IPS-18c (cell line): ENCODE measurements at regions not wholly inside any gene's neighbourhood (a gene's known extent, or its start where the extent isn't known, plus 50 kb on each side); places are given as distances from the start of the nearest gene placed in this dataset.
"Not testable (repeated sequence)": the region's sequence is repeated elsewhere in the genome, so short reads cannot be mapped to it uniquely, and the experiment has no call there.

Source experiments
- H3K4me3 ChIP-seq: 2 replicates; pipeline ENCODE4 v1.7.0; 2013; ENCODE audit warnings: low read depth, mild to moderate bottlenecking, low read length, moderate library complexity; ENCODE audit not compliant: insufficient read depth
- H3K9me3 ChIP-seq: one replicate; pipeline ENCODE4 v1.6.1; 2013; ENCODE audit warnings: mild to moderate bottlenecking, low read length, moderate library complexity; ENCODE audit not compliant: control insufficient read depth, insufficient read depth

GRCh38 chr13:90946125-90946524 is 401.4 kb upstream of the MIR17HG start:
- H3K4me3 ChIP-seq = not testable (repeated sequence)

GRCh38 chr13:90947976-90948375 is 399.5 kb upstream of the MIR17HG start:
- H3K4me3 ChIP-seq = no peak overlapping the region
- H3K9me3 ChIP-seq = no peaks in the 10 kb centered on the region

More at GRCh38 chr13:90946125-90946524, 401.4 kb upstream of the MIR17HG start:
- not testable (repeated sequence) for H3K9me3 ChIP-seq

GRCh38 chr13:90950160-90950559 is 397.3 kb upstream of the MIR17HG start:
- Histone ChIP-seq H3K9me3 (no peaks in the 10 kb centered on the region), H3K4me3 (no peak overlapping the region)

- Histone ChIP-seq H3K4me3 (no peak overlapping the region), H3K9me3 (no peaks in the 10 kb centered on the region)
Observed at GRCh38 chr13:90951663-90952062, 395.8 kb upstream of the MIR17HG start.

GRCh38 chr13:90952326-90952725 is 395.2 kb upstream of the MIR17HG start:
- Histone ChIP-seq H3K4me3 (no peak overlapping the region), H3K9me3 (no peaks in the 10 kb centered on the region)

- H3K9me3 ChIP-seq = no peaks in the 10 kb centered on the region
Observed at GRCh38 chr13:90954605-90955195, 392.8 kb upstream of the MIR17HG start.

GRCh38 chr13:90956031-90956430 is 391.5 kb upstream of the MIR17HG start:
- Histone ChIP-seq H3K4me3 (no peak overlapping the region), H3K9me3 (no peaks in the 10 kb centered on the region)

More at GRCh38 chr13:90954605-90955195, 392.8 kb upstream of the MIR17HG start:
- no peak overlapping the region for H3K4me3 ChIP-seq

- Histone ChIP-seq H3K4me3 (no peak overlapping the region), H3K9me3 (no peaks in the 10 kb centered on the region)
Observed at GRCh38 chr13:90958866-90959265, 388.6 kb upstream of the MIR17HG start.

- no peaks in the 10 kb centered on the region for H3K9me3 ChIP-seq
- H3K4me3 ChIP-seq = no peak overlapping the region
Observed at GRCh38 chr13:90968166-90968904, 379.2 kb upstream of the MIR17HG start.

- H3K9me3 ChIP-seq = no peaks in the 10 kb centered on the region
- H3K4me3 ChIP-seq = no peak overlapping the region
Observed at GRCh38 chr13:90974249-90974975, 373.1 kb upstream of the MIR17HG start.

GRCh38 chr13:90979059-90979458 is 368.4 kb upstream of the MIR17HG start:
- Histone ChIP-seq H3K9me3 (no peaks in the 10 kb centered on the region), H3K4me3 (no peak overlapping the region)

GRCh38 chr13:90984756-90985155 is 362.7 kb upstream of the MIR17HG start:
- H3K9me3 ChIP-seq = no peaks in the 10 kb centered on the region
- H3K4me3 ChIP-seq = no peak overlapping the region

- Histone ChIP-seq H3K9me3 (no peaks in the 10 kb centered on the region), H3K4me3 (no peak overlapping the region)
Observed at GRCh38 chr13:90995001-90995400, 352.5 kb upstream of the MIR17HG start.

GRCh38 chr13:90995614-90996013 is 351.9 kb upstream of the MIR17HG start:
- no peaks in the 10 kb centered on the region for H3K9me3 ChIP-seq
- no peak overlapping the region for H3K4me3 ChIP-seq

- H3K4me3 ChIP-seq = no peak overlapping the region
- no peaks in the 10 kb centered on the region for H3K9me3 ChIP-seq
Observed at GRCh38 chr13:90997951-90998350, 349.5 kb upstream of the MIR17HG start.

- no peak overlapping the region for H3K4me3 ChIP-seq
- no peaks in the 10 kb centered on the region for H3K9me3 ChIP-seq
Observed at GRCh38 chr13:90999401-90999800, 348.1 kb upstream of the MIR17HG start.

- H3K9me3 ChIP-seq = no peaks in the 10 kb centered on the region
Observed at GRCh38 chr13:91001371-91001770, 346.1 kb upstream of the MIR17HG start.

GRCh38 chr13:91014696-91015095 is 332.8 kb upstream of the MIR17HG start:
- Histone ChIP-seq H3K4me3 (no peak overlapping the region), H3K9me3 (no peaks in the 10 kb centered on the region)

More at GRCh38 chr13:91001371-91001770, 346.1 kb upstream of the MIR17HG start:
- no peak overlapping the region for H3K4me3 ChIP-seq
